ENCODE measurements at regions not wholly inside any gene's neighbourhood (a gene's known extent, or its start where the extent isn't known, plus 50 kb on each side); places are given as distances from the start of the nearest gene placed in this dataset.

DNA sequence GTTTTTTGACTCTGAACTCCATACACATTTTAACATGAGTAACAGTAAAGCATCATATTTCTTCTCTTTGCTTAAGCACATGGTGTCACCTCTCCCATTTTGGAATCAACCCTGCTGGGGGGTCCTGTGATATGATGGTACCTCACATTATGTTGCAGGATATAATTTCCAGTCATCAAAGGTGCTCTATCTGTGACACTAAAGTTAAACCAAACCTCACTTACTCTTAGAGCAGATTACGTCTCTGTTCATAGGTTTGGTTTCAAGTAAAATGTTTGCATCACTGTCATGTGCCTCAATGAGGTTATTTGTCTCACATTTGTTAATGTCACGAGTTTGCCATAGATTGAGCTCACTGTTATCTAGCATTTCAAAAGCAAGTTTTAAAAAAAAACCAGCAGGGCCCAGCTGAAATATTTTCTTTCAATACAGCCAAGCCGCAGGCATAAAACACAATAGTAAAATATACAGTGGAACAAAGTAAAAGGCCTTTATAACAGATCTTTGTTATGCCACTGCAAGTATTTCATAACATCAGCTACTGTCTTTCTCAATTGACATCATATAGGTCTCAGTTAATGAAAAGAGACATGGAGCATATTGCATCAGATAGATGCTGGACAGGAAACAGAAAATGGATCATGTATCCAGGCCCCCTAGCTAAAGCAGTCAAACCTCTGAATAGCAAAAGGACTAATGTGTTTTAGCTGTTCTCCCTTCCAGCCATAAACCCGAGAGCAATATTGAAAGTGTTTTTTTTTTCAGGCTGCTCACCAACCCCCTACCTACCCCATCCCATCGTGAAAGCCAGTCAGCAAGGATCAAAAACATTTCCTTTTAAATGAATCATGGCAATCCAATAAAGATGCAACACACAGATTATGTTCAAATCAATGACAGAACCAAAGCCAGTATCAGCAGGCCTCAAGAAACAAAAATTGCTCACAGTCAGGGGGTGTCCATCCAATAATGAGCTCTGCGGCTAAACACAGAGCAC lies 182.1 kb upstream of the ITGA1 start:
- no peak overlapping the region for H3K4me3 ChIP-seq (ENCODE audit: low read length)
- TF ChIP-seq, protein P1, sequence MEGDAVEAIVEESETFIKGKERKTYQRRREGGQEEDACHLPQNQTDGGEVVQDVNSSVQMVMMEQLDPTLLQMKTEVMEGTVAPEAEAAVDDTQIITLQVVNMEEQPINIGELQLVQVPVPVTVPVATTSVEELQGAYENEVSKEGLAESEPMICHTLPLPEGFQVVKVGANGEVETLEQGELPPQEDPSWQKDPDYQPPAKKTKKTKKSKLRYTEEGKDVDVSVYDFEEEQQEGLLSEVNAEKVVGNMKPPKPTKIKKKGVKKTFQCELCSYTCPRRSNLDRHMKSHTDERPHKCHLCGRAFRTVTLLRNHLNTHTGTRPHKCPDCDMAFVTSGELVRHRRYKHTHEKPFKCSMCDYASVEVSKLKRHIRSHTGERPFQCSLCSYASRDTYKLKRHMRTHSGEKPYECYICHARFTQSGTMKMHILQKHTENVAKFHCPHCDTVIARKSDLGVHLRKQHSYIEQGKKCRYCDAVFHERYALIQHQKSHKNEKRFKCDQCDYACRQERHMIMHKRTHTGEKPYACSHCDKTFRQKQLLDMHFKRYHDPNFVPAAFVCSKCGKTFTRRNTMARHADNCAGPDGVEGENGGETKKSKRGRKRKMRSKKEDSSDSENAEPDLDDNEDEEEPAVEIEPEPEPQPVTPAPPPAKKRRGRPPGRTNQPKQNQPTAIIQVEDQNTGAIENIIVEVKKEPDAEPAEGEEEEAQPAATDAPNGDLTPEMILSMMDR (conservative IDR thresholded peaks at IDR 0.05; ENCODE audit: low read length), result no peak
- DNase-seq (ENCODE audit: low read depth), result peak; percentile 6

DNA sequence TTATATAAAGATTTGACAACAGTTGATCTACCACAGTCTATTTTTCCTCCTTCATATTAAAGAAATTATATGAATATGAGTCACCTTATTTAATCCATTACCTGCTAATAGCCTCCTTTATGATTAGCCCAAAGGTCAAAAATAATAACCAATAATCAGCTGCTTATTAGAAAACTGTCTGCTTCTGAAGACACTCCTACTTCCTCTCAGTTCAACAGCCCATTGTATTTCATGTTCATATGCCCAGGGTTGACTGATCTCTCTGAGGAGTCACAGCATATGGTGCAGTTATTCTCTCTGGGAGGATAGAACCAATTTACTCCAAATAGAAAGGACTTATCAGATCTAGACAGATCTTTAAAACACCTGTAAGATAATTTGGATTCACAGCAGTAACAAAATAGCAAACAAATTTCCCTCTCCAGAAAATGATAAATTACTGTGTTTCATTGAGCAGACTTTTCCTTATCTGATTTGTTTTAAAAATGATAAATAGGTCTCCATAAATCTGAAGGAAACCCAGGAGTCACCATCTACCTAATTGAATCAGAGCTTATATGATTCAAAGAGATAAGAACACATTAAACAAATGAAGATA lies 180.4 kb upstream of the ITGA1 start:
- H3K4me3 ChIP-seq (ENCODE audit: low read length), result no peak overlapping the region
- TF ChIP-seq, protein P1 (conservative IDR thresholded peaks at IDR 0.05; ENCODE audit: low read length), result no peak
- DNase-seq (ENCODE audit: low read depth), result no peak

DNA sequence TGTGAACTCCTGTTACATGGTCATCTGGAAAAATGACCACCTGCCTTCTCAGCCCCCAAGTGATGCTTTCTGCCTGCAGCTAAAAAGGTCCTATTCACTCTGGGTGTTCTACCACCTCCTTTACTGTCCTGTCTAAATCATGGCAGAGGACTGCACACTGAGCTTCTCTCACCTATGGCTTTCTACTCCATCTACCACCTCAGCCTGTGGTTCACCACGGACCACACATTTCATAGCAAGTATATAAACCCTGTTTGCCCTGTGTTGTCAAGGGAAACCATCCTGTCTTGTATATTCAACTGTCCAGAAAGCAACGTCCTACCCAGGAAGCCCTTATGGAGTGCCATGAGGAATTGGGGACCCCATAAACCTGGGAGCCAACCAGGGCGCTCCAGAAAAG lies 167.4 kb upstream of the ITGA1 start:
- DNase-seq (ENCODE audit: low read depth), result no peak
- TF ChIP-seq, protein P1 (conservative IDR thresholded peaks at IDR 0.05; ENCODE audit: low read length), result no peak
- H3K4me3 ChIP-seq (ENCODE audit: low read length), result no peak overlapping the region

DNA sequence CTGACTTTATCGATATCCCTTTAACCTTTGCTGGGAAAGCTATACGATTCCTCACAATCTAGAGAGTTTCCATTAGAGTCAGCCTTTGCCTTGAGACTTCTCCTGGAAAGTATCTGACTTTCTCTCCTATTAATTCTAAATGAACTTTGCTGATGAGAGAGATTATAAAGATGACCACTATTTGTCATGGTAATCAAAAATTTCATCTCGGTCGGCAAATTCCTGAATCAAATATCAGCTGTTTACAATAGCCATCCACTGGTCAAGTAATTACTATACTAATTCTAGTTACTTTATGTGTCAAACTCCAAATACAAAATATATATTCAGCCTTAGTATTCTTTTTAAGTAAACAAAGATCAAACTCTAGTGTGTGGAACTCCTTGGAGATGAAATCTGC lies 164.4 kb upstream of the ITGA1 start:
- no peak for DNase-seq (ENCODE audit: low read depth)
- TF ChIP-seq, protein P1 (conservative IDR thresholded peaks at IDR 0.05; ENCODE audit: low read length), result no peak
- H3K4me3 ChIP-seq (ENCODE audit: low read length), result no peak overlapping the region

DNA sequence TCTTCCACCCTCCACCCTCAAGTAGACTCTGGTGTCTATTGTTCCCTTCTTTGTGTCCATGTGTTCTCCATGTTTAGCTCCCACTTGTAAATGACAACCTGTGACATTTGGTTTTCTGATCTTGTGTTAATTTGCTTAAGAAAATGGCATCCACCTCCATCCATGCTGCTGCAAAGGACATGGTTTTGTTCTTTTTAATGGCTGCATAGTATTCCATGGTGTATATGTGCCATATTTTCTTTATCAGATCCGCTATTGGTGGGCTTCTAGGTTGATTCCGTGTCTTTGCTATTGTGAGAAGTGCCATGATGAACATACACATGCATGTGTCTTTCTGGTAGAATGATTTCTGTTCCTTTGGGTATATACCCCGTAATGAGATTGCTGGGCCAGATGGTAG lies 163.4 kb upstream of the ITGA1 start:
- TF ChIP-seq, protein P1 (conservative IDR thresholded peaks at IDR 0.05; ENCODE audit: low read length), result no peak
- no peak overlapping the region for H3K4me3 ChIP-seq (ENCODE audit: low read length)
- DNase-seq (ENCODE audit: low read depth), result no peak

DNA sequence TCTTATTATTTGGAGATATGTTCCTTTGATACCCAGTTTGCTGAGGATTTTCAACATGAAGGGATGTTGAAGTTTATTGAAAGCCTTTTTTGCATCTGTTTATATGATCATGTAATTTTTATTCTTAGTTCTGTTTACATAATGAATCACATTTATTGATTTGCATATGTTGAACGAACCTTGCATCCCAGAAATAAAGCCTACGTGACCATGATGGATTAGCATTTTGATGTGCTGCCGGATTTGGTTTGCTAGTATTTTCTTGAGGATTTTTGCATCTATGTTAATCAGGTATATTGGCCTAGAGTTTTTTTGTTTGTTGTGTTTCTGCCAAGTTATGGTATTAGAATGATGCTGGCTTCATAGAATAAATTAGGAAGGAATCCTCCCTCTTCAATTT lies 161.4 kb upstream of the ITGA1 start:
- no peak for DNase-seq (ENCODE audit: low read depth)
- H3K4me3 ChIP-seq (ENCODE audit: low read length), result no peak overlapping the region
- TF ChIP-seq, protein P1 (conservative IDR thresholded peaks at IDR 0.05; ENCODE audit: low read length), result no peak

DNA sequence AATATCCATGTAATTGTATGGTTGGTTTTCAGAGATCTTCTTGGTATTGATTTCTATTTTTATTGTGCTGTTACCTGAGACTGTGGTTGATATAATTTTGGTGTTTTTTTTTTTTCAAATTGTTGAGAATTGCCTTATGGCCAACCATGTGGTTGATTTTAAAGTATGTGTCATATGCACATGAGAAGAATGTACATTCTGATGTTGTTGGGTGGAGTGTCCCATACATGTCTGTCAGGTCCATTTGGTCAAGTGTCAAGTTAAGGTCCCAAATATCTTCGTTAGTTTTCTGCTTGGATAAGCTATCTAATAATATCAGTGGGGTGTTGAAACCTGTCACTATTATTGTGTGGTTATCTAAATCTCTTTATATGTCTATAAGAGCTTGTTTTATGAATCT lies 160.0 kb upstream of the ITGA1 start:
- no peak for DNase-seq (ENCODE audit: low read depth)
- TF ChIP-seq, protein P1 (conservative IDR thresholded peaks at IDR 0.05; ENCODE audit: low read length), result no peak
- H3K4me3 ChIP-seq (ENCODE audit: low read length), result no peak overlapping the region
